OCI-LY1 (cell line): ENCODE measurements at regions not wholly inside any gene's neighbourhood (a gene's known extent, or its start where the extent isn't known, plus 50 kb on each side); places are given as distances from the start of the nearest gene placed in this dataset.
"Not testable (repeated sequence)": the region's sequence is repeated elsewhere in the genome, so short reads cannot be mapped to it uniquely, and the experiment has no call there.

Experiments
- EZH2 ChIP-seq: fragments of 200-600 bp; sonication (generic), shearing (Covaris generic); IDR thresholded peaks from 2 replicates; pipeline ENCODE4 v1.8.0; 2017; ENCODE audit warnings: borderline replicate concordance, mixed run types, mild to moderate bottlenecking, antibody characterized with exemption, low read length, moderate library complexity, mixed read lengths
- TF ChIP-seq, protein P1 (sequence below): fragments of 200-600 bp; sonication (generic), shearing (Covaris generic); IDR thresholded peaks from 2 replicates; pipeline ENCODE4 v1.5.1; 2017; ENCODE audit warnings: mild to moderate bottlenecking, antibody characterized with exemption, low read length, moderate library complexity, mixed read lengths

- TF ChIP-seq, protein P1, sequence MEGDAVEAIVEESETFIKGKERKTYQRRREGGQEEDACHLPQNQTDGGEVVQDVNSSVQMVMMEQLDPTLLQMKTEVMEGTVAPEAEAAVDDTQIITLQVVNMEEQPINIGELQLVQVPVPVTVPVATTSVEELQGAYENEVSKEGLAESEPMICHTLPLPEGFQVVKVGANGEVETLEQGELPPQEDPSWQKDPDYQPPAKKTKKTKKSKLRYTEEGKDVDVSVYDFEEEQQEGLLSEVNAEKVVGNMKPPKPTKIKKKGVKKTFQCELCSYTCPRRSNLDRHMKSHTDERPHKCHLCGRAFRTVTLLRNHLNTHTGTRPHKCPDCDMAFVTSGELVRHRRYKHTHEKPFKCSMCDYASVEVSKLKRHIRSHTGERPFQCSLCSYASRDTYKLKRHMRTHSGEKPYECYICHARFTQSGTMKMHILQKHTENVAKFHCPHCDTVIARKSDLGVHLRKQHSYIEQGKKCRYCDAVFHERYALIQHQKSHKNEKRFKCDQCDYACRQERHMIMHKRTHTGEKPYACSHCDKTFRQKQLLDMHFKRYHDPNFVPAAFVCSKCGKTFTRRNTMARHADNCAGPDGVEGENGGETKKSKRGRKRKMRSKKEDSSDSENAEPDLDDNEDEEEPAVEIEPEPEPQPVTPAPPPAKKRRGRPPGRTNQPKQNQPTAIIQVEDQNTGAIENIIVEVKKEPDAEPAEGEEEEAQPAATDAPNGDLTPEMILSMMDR: not testable (repeated sequence)
- not testable (repeated sequence) for TF ChIP-seq EZH2
These were observed 173.8 kb downstream of the OTOP1 start for GRCh38 chr4:4052933-4053332.
